Endothelial cell of umbilical vein (primary cell): ENCODE measurements at regions not wholly inside any gene's neighbourhood (a gene's known extent, or its start where the extent isn't known, plus 50 kb on each side); places are given as distances from the start of the nearest gene placed in this dataset.

Experiments used
- BruUV-seq: library from RNA; stranded (reverse); fragments of 400-500 nt; replicated peaks from 2 replicates; lab custom pipeline; 2021; lab: Mats Ljungman, UMichigan
- CTCF ChIA-PET: fragments of 300-600, 350-600 bp; sonication (Branson Sonifier 250); formaldehyde crosslinking; loops from one replicate; lab custom pipeline; 2021; ENCODE audit warnings: antibody characterized with exemption, inconsistent platforms; lab: Charles Lee
- POLR2A ChIA-PET: fragments of 300-600, 350-600 bp; sonication (Branson Sonifier 250); formaldehyde crosslinking; loops from one replicate; lab custom pipeline; 2021; ENCODE audit warnings: antibody characterized with exemption, inconsistent platforms; lab: Charles Lee
- DNase-seq: peaks from one replicate; pipeline ENCODE4 v3.0.0-alpha.2; 2011; ENCODE audit warnings: low read depth, low spot score
- FAIRE-seq: peaks from 2 replicates; lab custom pipeline; 2011; peaks lifted over from hg19 to GRCh38; lab: Jason Lieb, UNC
- H2AFZ ChIP-seq: 2 replicates; pipeline ENCODE4 v1.6.0; 2012; ENCODE audit warnings: low read depth, low read length, control low read depth, inconsistent platforms
- H3K27ac ChIP-seq: 2 replicates; pipeline ENCODE4 v1.5.1; 2011; ENCODE audit warnings: low read depth, mild to moderate bottlenecking, control low read depth, low read length, moderate library complexity; ENCODE audit not compliant: insufficient read depth
- H3K27me3 ChIP-seq, 2 experiments: 2 replicates each; pipeline versions ENCODE4 v1.6.0 to v1.6.1; 2011; ENCODE audit warnings: low read length in 2 of 2, mixed read lengths in 1 of 2; ENCODE audit not compliant: control insufficient read depth in 2 of 2, insufficient read depth in 2 of 2
- H3K36me3 ChIP-seq, 2 experiments: 2 replicates in 1 of 2; 3 replicates in 1 of 2; pipeline ENCODE4 v1.5.1; 2011; ENCODE audit warnings: low read length in 2 of 2, mild to moderate bottlenecking in 1 of 2, moderate library complexity in 1 of 2; ENCODE audit not compliant: control insufficient read depth in 2 of 2, insufficient read depth in 2 of 2; ENCODE audit errors: extremely low read depth in 1 of 2
- H3K4me1 ChIP-seq: 3 replicates; pipeline ENCODE4 v1.5.1; 2011; ENCODE audit warnings: mild to moderate bottlenecking, low read length; ENCODE audit not compliant: control insufficient read depth, insufficient read depth; ENCODE audit errors: extremely low read depth
- H3K4me2 ChIP-seq: 2 replicates; pipeline ENCODE4 v1.6.1; 2011; ENCODE audit warnings: low read length, control low read depth, mixed read lengths; ENCODE audit not compliant: insufficient read depth
- H3K4me3 ChIP-seq, 3 experiments: fragments of 200-600 bp in 1 of 3; sonication (generic), shearing (Covaris generic) in 1 of 3; replicated peaks in 1 of 3; 2 replicates each; pipeline ENCODE4 v1.5.1; 2011 to 2016; ENCODE audit warnings: control low read depth in 3 of 3, low read length in 3 of 3, mild to moderate bottlenecking in 2 of 3, inconsistent platforms in 1 of 3, low read depth in 1 of 3, moderate library complexity in 1 of 3; ENCODE audit not compliant: insufficient read depth in 1 of 3
- H3K79me2 ChIP-seq: 2 replicates; pipeline ENCODE4 v1.6.0; 2012; ENCODE audit warnings: low read length, inconsistent platforms; ENCODE audit not compliant: control insufficient read depth, insufficient read depth
- H3K9ac ChIP-seq: replicated peaks from 2 replicates; pipeline ENCODE3; 2011; ENCODE audit warnings: low read length, control low read depth; ENCODE audit not compliant: insufficient read depth; ENCODE audit errors: extremely low read depth
- H3K9me1 ChIP-seq: replicated peaks from 3 replicates; pipeline ENCODE4 v1.6.0; 2011; ENCODE audit warnings: mild to moderate bottlenecking, low read length; ENCODE audit not compliant: control insufficient read depth, insufficient read depth; ENCODE audit errors: extremely low read depth
- H3K9me3 ChIP-seq: replicated peaks from 2 replicates; pipeline ENCODE4 v1.5.1; 2012; ENCODE audit warnings: low read length, inconsistent platforms; ENCODE audit not compliant: control insufficient read depth, insufficient read depth
- H4K20me1 ChIP-seq: replicated peaks from 2 replicates; pipeline ENCODE3; 2011; ENCODE audit warnings: mild to moderate bottlenecking, low read length; ENCODE audit not compliant: control insufficient read depth, insufficient read depth; ENCODE audit errors: extremely low read depth
- EZH2 ChIP-seq: IDR thresholded peaks from 2 replicates; pipeline ENCODE4 v1.6.1; 2012; ENCODE audit warnings: borderline replicate concordance, low read depth, mild to moderate bottlenecking, moderate library complexity, low read length, inconsistent platforms; ENCODE audit not compliant: severe bottlenecking
- FOS ChIP-seq: IDR thresholded peaks from 2 replicates; pipeline ENCODE4 v1.6.1; 2011; ENCODE audit warnings: mild to moderate bottlenecking, low read length, moderate library complexity, borderline replicate concordance; ENCODE audit not compliant: insufficient read depth
- GATA2 ChIP-seq: IDR thresholded peaks from 2 replicates; pipeline ENCODE4 v1.7.0; 2011; ENCODE audit warnings: low read depth, mild to moderate bottlenecking, moderate library complexity, mixed read lengths, low read length; ENCODE audit not compliant: insufficient read length, insufficient read depth
- JUN ChIP-seq: IDR thresholded peaks from 2 replicates; pipeline ENCODE4 v1.6.1; 2011; ENCODE audit warnings: borderline replicate concordance, low read depth; ENCODE audit not compliant: insufficient read length, insufficient read depth
- MAX ChIP-seq: IDR thresholded peaks from 2 replicates; pipeline ENCODE4 v1.6.1; 2011; ENCODE audit not compliant: insufficient read depth, insufficient read length
- MYC ChIP-seq: IDR thresholded peaks from one replicate; pipeline ENCODE4 v1.6.1; 2011; ENCODE audit warnings: mild to moderate bottlenecking, low read depth, low read length
- POLR2A ChIP-seq: IDR thresholded peaks from 2 replicates; pipeline ENCODE4 v1.6.1; 2012; ENCODE audit warnings: low read depth, mild to moderate bottlenecking, control low read depth, low read length
- POLR2AphosphoS5 ChIP-seq: IDR thresholded peaks from 2 replicates; pipeline ENCODE4 v1.6.1; 2012; ENCODE audit warnings: low read depth, mild to moderate bottlenecking, control low read depth, low read length, moderate library complexity; ENCODE audit not compliant: insufficient read depth
- dilution Hi-C: fragments of 300-500 bp; cut with MboI; formaldehyde crosslinking; loops from one replicate; pipeline ENCODE4 v1.15.0; 2019; ENCODE audit warnings: low sequenced_read_pairs; ENCODE audit not compliant: extremely low pct_ligation_motif_present
- intact Hi-C: fragments of 100-400 bp; cut with micrococcal nuclease; formaldehyde crosslinking; loops from one replicate; pipeline ENCODE4 v1.10.0; 2022
- TF ChIP-seq, protein P1 (sequence below), 2 donors: IDR thresholded peaks; 1 replicate in 1 of 2; 2 replicates in 1 of 2; pipeline ENCODE4 v1.5.1; 2011; ENCODE audit warnings: low read length in 2 of 2, mild to moderate bottlenecking in 2 of 2, moderate library complexity in 2 of 2, control low read depth in 1 of 2, inconsistent platforms in 1 of 2, low read depth in 1 of 2; ENCODE audit not compliant: insufficient read depth in 1 of 2; ENCODE audit errors: extremely low read depth in 1 of 2

DNA sequence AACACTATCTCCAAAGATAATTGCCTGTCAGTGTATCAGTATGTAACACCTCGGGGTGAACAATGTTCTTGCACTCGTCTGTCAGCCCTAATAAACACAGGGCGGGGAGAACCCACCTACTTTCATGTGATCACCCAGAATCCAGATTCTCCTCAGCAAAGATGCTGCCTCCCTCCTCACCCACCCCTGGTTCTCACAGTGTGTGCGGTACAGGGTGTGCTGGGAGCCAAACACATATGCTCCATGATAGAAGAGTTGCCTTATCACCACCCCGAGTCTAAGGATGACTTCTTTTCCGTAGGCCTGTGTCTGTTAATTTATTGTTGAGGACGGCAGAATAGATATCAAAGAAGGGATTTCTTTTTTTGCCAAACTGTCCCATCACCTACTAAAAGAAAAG, 206.1 kb downstream of the TLE3 start:
- Histone ChIP-seq H3K9me1 (no peaks in the 10 kb centered on the region), H3K4me1 (no peaks in the 10 kb centered on the region), H3K27ac (no peak overlapping the region), H4K20me1 (no peaks in the 10 kb centered on the region), H3K79me2 (no peaks in the 10 kb centered on the region), H3K36me3 (no peaks in the 10 kb centered on the region), H3K4me3 (no peak overlapping the region), H3K9ac (no peak overlapping the region), H3K4me2 (no peak overlapping the region), H3K9me3 (no peaks in the 10 kb centered on the region), H3K27me3 (no peaks in the 10 kb centered on the region), H2AFZ (no peak overlapping the region)
- DNase-seq: no peak
- ChIA-PET CTCF (no interaction called here), POLR2A (no interaction called here)
- no TSS peak for BruUV-seq
- TF ChIP-seq FOS (no peak), POLR2AphosphoS5 (no peak), JUN (no peak), POLR2A (no peak), MAX (no peak), EZH2 (no peak), MYC (no peak), GATA2 (no peak)
- TF ChIP-seq, protein P1, sequence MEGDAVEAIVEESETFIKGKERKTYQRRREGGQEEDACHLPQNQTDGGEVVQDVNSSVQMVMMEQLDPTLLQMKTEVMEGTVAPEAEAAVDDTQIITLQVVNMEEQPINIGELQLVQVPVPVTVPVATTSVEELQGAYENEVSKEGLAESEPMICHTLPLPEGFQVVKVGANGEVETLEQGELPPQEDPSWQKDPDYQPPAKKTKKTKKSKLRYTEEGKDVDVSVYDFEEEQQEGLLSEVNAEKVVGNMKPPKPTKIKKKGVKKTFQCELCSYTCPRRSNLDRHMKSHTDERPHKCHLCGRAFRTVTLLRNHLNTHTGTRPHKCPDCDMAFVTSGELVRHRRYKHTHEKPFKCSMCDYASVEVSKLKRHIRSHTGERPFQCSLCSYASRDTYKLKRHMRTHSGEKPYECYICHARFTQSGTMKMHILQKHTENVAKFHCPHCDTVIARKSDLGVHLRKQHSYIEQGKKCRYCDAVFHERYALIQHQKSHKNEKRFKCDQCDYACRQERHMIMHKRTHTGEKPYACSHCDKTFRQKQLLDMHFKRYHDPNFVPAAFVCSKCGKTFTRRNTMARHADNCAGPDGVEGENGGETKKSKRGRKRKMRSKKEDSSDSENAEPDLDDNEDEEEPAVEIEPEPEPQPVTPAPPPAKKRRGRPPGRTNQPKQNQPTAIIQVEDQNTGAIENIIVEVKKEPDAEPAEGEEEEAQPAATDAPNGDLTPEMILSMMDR (IDR thresholded peaks at IDR 0.05; ENCODE audit: extremely low read depth in 1 of 2, insufficient read depth in 1 of 2, low read depth in 1 of 2, low read length in 2 of 2): no peak
- dilution Hi-C loops: no loop called here
- intact Hi-C loops: no loop called here
- no peak for FAIRE-seq
